GM23248 (cell line): ENCODE measurements at regions not wholly inside any gene's neighbourhood (a gene's known extent, or its start where the extent isn't known, plus 50 kb on each side); places are given as distances from the start of the nearest gene placed in this dataset.

Experiments used
- EZH2 ChIP-seq: fragments of 200-600 bp; sonication (generic); IDR thresholded peaks from 2 replicates; pipeline ENCODE4 v1.6.1; 2018; ENCODE audit warnings: antibody characterized with exemption, mild to moderate bottlenecking; ENCODE audit not compliant: insufficient read depth, poor library complexity, severe bottlenecking
- EZH2phosphoT487 ChIP-seq: fragments of 200-600 bp; sonication (generic); IDR thresholded peaks from 2 replicates; pipeline ENCODE4 v1.6.1; 2018; ENCODE audit warnings: antibody characterized with exemption, moderate library complexity, mild to moderate bottlenecking, low read depth; ENCODE audit not compliant: insufficient read depth

GRCh38 chr15:45829336-45830153 is 194.7 kb downstream of the SQOR start:
- TF ChIP-seq EZH2 (no peak), EZH2phosphoT487 (no peak)
